ENCODE measurements at regions not wholly inside any gene's neighbourhood (a gene's known extent, or its start where the extent isn't known, plus 50 kb on each side); places are given as distances from the start of the nearest gene placed in this dataset.
"Not testable (repeated sequence)": the region's sequence is repeated elsewhere in the genome, so short reads cannot be mapped to it uniquely, and the experiment has no call there.

- no peaks in the 10 kb centered on the region for H3K79me2 ChIP-seq (ENCODE audit: insufficient read depth, low read depth)
- no peak for TF ChIP-seq CTCF (conservative IDR thresholded peaks at IDR 0.05; ENCODE audit: low read depth, low read length)
Measured at GRCh38 chr11:90629229-90629806, 406.5 kb upstream of the CHORDC1 start.

GRCh38 chr11:90614318-90614717, 391.5 kb upstream of the CHORDC1 start:
- H3K9ac ChIP-seq = no peak overlapping the region
- no peaks in the 10 kb centered on the region for H3K4me1 ChIP-seq (ENCODE audit: low read depth, poor library complexity, severe bottlenecking)
- H4K20me1 ChIP-seq (ENCODE audit: insufficient read depth) = no peaks in the 10 kb centered on the region
- H3K4me2 ChIP-seq = no peak overlapping the region
- H3K4me3 ChIP-seq (IDR thresholded peaks at IDR 0.05; ENCODE audit: insufficient read depth, low read depth, low read length) = no peak overlapping the region
- H3K79me2 ChIP-seq (ENCODE audit: insufficient read depth, low read depth) = no peaks in the 10 kb centered on the region
- H3K27ac ChIP-seq = no peak overlapping the region
- H3K27me3 ChIP-seq (ENCODE audit: insufficient read depth, low read depth) = no peaks in the 10 kb centered on the region
- no peak for TF ChIP-seq CTCF (conservative IDR thresholded peaks at IDR 0.05; ENCODE audit: low read depth, low read length)
- H2AFZ ChIP-seq (ENCODE audit: low read depth) = no peak overlapping the region
- no peaks in the 10 kb centered on the region for H3K36me3 ChIP-seq (ENCODE audit: insufficient read depth)

More at GRCh38 chr11:90629229-90629806, 406.5 kb upstream of the CHORDC1 start:
- Histone ChIP-seq H3K4me1 (ENCODE audit: low read depth, poor library complexity, severe bottlenecking) (no peaks in the 10 kb centered on the region), H3K27ac (no peak overlapping the region), H3K4me2 (no peak overlapping the region), H2AFZ (ENCODE audit: low read depth) (no peak overlapping the region), H3K36me3 (ENCODE audit: insufficient read depth) (no peaks in the 10 kb centered on the region), H3K9ac (no peak overlapping the region), H4K20me1 (ENCODE audit: insufficient read depth) (no peaks in the 10 kb centered on the region), H3K4me3 (IDR thresholded peaks at IDR 0.05; ENCODE audit: insufficient read depth, low read depth, low read length) (no peak overlapping the region), H3K27me3 (ENCODE audit: insufficient read depth, low read depth) (no peaks in the 10 kb centered on the region)

- H3K4me1 ChIP-seq (ENCODE audit: low read depth, poor library complexity, severe bottlenecking); H4K20me1 ChIP-seq (ENCODE audit: insufficient read depth); H3K9ac ChIP-seq; H3K27ac ChIP-seq; H3K4me3 ChIP-seq (IDR thresholded peaks at IDR 0.05; ENCODE audit: insufficient read depth, low read depth, low read length); H3K27me3 ChIP-seq (ENCODE audit: insufficient read depth, low read depth); H3K4me2 ChIP-seq; H2AFZ ChIP-seq (ENCODE audit: low read depth); H3K79me2 ChIP-seq (ENCODE audit: insufficient read depth, low read depth); H3K36me3 ChIP-seq (ENCODE audit: insufficient read depth): not testable (repeated sequence)
Measured at GRCh38 chr11:90613037-90613436, 390.2 kb upstream of the CHORDC1 start.

- Histone ChIP-seq H3K79me2 (ENCODE audit: insufficient read depth, low read depth) (no peaks in the 10 kb centered on the region), H3K4me3 (IDR thresholded peaks at IDR 0.05; ENCODE audit: insufficient read depth, low read depth, low read length) (no peak overlapping the region), H3K9ac (no peak overlapping the region), H3K27ac (no peak overlapping the region), H3K4me1 (ENCODE audit: low read depth, poor library complexity, severe bottlenecking) (no peaks in the 10 kb centered on the region), H3K36me3 (ENCODE audit: insufficient read depth) (no peaks in the 10 kb centered on the region), H3K4me2 (no peak overlapping the region), H4K20me1 (ENCODE audit: insufficient read depth) (no peaks in the 10 kb centered on the region), H3K27me3 (ENCODE audit: insufficient read depth, low read depth) (no peaks in the 10 kb centered on the region), H2AFZ (ENCODE audit: low read depth) (no peak overlapping the region)
- TF ChIP-seq CTCF (conservative IDR thresholded peaks at IDR 0.05; ENCODE audit: low read depth, low read length) = no peak
Measured at GRCh38 chr11:90606721-90607120, 383.9 kb upstream of the CHORDC1 start.

GRCh38 chr11:90601261-90601660, 378.4 kb upstream of the CHORDC1 start:
- Histone ChIP-seq H3K4me1 (ENCODE audit: low read depth, poor library complexity, severe bottlenecking) (no peaks in the 10 kb centered on the region), H2AFZ (ENCODE audit: low read depth) (no peak overlapping the region), H4K20me1 (ENCODE audit: insufficient read depth) (no peaks in the 10 kb centered on the region), H3K27me3 (ENCODE audit: insufficient read depth, low read depth) (no peaks in the 10 kb centered on the region), H3K79me2 (ENCODE audit: insufficient read depth, low read depth) (no peaks in the 10 kb centered on the region), H3K27ac (no peak overlapping the region), H3K36me3 (ENCODE audit: insufficient read depth) (no peaks in the 10 kb centered on the region), H3K9ac (no peak overlapping the region), H3K4me2 (no peak overlapping the region), H3K4me3 (IDR thresholded peaks at IDR 0.05; ENCODE audit: insufficient read depth, low read depth, low read length) (no peak overlapping the region)
- TF ChIP-seq CTCF (conservative IDR thresholded peaks at IDR 0.05; ENCODE audit: low read depth, low read length) = no peak
